OCI-LY3 (cell line): ENCODE measurements at regions not wholly inside any gene's neighbourhood (a gene's known extent, or its start where the extent isn't known, plus 50 kb on each side); places are given as distances from the start of the nearest gene placed in this dataset.

Experiments
- EZH2phosphoT487 ChIP-seq: fragments of 200-600 bp; shearing (Covaris generic); IDR thresholded peaks from 2 replicates; pipeline ENCODE4 v1.6.1; 2018; ENCODE audit warnings: antibody characterized with exemption, mixed run types, low read depth
- TF ChIP-seq, protein P1 (sequence below): fragments of 200-600, 300-600 bp; sonication (generic); IDR thresholded peaks from 2 replicates; pipeline ENCODE4 v1.5.1; 2014; ENCODE audit warnings: antibody characterized with exemption, low read length, low read depth

DNA sequence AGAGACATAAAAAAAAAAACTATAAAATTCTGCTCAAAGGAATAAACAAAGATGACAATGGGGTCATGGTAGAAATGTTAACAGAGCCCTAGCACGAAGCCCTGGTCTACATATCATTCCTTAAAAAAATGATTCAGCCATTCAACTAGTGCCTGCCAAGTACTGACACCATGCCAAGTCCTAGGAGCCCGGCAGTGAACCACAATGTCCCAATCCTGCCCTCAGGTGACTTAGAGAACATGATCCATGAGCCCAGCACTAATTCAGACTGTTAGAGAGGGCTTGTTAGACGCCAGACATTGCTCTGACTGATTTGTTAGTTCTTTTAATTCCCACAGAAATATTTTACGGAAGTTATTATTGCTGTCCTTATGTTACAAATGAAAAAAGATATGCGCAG, 67.3 kb upstream of the VWC2 start:
- TF ChIP-seq, protein P1, sequence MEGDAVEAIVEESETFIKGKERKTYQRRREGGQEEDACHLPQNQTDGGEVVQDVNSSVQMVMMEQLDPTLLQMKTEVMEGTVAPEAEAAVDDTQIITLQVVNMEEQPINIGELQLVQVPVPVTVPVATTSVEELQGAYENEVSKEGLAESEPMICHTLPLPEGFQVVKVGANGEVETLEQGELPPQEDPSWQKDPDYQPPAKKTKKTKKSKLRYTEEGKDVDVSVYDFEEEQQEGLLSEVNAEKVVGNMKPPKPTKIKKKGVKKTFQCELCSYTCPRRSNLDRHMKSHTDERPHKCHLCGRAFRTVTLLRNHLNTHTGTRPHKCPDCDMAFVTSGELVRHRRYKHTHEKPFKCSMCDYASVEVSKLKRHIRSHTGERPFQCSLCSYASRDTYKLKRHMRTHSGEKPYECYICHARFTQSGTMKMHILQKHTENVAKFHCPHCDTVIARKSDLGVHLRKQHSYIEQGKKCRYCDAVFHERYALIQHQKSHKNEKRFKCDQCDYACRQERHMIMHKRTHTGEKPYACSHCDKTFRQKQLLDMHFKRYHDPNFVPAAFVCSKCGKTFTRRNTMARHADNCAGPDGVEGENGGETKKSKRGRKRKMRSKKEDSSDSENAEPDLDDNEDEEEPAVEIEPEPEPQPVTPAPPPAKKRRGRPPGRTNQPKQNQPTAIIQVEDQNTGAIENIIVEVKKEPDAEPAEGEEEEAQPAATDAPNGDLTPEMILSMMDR, result no peak
- TF ChIP-seq EZH2phosphoT487, result no peak
